A673 (cell line): ENCODE measurements at regions not wholly inside any gene's neighbourhood (a gene's known extent, or its start where the extent isn't known, plus 50 kb on each side); places are given as distances from the start of the nearest gene placed in this dataset.
"Not testable (repeated sequence)": the region's sequence is repeated elsewhere in the genome, so short reads cannot be mapped to it uniquely, and the experiment has no call there.

Experiments
- CTCF ChIP-seq: fragments of 300-800, 200-600 bp; sonication (generic); conservative IDR thresholded peaks from 2 replicates; pipeline ENCODE4 v1.5.1; 2017; ENCODE audit warnings: low read depth, mild to moderate bottlenecking, antibody characterized with exemption, low read length, moderate library complexity, mixed read lengths
- EZH2 ChIP-seq: fragments of 200-600 bp; sonication (generic); IDR thresholded peaks from 2 replicates; pipeline ENCODE4 v1.6.1; 2017; ENCODE audit warnings: borderline replicate concordance, low read depth, mild to moderate bottlenecking, mixed read lengths, antibody characterized with exemption, low read length; ENCODE audit not compliant: poor library complexity, severe bottlenecking

- not testable (repeated sequence) for TF ChIP-seq CTCF, EZH2
Measured at GRCh38 chr7:43059067-43059600, 53.3 kb upstream of the HECW1 start.
